K562 (cell line): ENCODE measurements at regions not wholly inside any gene's neighbourhood (a gene's known extent, or its start where the extent isn't known, plus 50 kb on each side); places are given as distances from the start of the nearest gene placed in this dataset.

ENCODE experiments used
- CREM ChIP-seq: IDR thresholded peaks from 2 replicates; pipeline ENCODE4 v1.6.1; 2014; ENCODE audit warnings: antibody characterized with exemption, low read depth
- FOXK2 ChIP-seq, 2 experiments: fragments of 450-650 bp; IDR thresholded peaks in 1 of 2; conservative IDR thresholded peaks in 1 of 2; 2 replicates each; pipeline ENCODE4 v1.6.1; 2016; ENCODE audit warnings: low read depth in 2 of 2, mild to moderate bottlenecking in 1 of 2
- SIN3A ChIP-seq, 2 experiments: fragments of 150-350 bp in 1 of 2; IDR thresholded peaks; 2 replicates each; pipeline ENCODE4 v1.6.1; 2011 to 2016; ENCODE audit warnings: borderline replicate concordance in 2 of 2, low read depth in 2 of 2, low read length in 2 of 2, mild to moderate bottlenecking in 2 of 2, moderate library complexity in 2 of 2; ENCODE audit not compliant: control insufficient read depth in 1 of 2
- ZNF143 ChIP-seq: sonication (generic); formaldehyde crosslinking; IDR thresholded peaks from 2 replicates; pipeline ENCODE4 v1.9.0; 2022; ENCODE audit warnings: mild to moderate bottlenecking, missing genetic modification reagents
- TF ChIP-seq, protein P1 (sequence below): fragments of 200-400 bp; formaldehyde crosslinking; IDR thresholded peaks from 2 replicates; pipeline ENCODE4 v1.6.1; 2017; ENCODE audit warnings: mild to moderate bottlenecking, low read depth, low read length, moderate library complexity
- TF ChIP-seq, protein P2 (sequence below), 2 experiments: fragments of 450-650 bp; conservative IDR thresholded peaks; 2 replicates each; pipeline ENCODE4 v1.6.1; 2017; ENCODE audit warnings: mild to moderate bottlenecking in 2 of 2, moderate library complexity in 2 of 2

DNA sequence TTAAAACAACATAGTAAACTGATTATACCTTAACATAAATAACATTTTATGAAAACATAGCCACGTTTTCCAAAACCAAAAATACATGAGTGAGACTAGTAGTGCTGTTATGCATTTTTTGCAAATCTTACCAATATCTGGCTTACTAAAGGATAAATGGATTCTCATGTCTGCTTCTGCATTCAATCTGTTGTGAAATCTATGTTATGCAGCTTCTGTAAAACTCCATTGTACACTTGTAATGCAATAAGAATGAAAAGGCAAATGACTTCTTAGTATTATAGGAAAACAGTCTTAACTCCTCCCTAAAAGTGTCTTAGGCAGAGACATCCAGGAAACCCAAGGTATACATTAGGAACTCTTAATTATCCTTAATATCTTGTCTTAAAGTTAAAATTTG lies 330.9 kb upstream of the THBS1 start (continued):
- TF ChIP-seq, protein P1, sequence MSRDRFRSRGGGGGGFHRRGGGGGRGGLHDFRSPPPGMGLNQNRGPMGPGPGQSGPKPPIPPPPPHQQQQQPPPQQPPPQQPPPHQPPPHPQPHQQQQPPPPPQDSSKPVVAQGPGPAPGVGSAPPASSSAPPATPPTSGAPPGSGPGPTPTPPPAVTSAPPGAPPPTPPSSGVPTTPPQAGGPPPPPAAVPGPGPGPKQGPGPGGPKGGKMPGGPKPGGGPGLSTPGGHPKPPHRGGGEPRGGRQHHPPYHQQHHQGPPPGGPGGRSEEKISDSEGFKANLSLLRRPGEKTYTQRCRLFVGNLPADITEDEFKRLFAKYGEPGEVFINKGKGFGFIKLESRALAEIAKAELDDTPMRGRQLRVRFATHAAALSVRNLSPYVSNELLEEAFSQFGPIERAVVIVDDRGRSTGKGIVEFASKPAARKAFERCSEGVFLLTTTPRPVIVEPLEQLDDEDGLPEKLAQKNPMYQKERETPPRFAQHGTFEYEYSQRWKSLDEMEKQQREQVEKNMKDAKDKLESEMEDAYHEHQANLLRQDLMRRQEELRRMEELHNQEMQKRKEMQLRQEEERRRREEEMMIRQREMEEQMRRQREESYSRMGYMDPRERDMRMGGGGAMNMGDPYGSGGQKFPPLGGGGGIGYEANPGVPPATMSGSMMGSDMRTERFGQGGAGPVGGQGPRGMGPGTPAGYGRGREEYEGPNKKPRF, result no peak
- TF ChIP-seq, protein P2, sequence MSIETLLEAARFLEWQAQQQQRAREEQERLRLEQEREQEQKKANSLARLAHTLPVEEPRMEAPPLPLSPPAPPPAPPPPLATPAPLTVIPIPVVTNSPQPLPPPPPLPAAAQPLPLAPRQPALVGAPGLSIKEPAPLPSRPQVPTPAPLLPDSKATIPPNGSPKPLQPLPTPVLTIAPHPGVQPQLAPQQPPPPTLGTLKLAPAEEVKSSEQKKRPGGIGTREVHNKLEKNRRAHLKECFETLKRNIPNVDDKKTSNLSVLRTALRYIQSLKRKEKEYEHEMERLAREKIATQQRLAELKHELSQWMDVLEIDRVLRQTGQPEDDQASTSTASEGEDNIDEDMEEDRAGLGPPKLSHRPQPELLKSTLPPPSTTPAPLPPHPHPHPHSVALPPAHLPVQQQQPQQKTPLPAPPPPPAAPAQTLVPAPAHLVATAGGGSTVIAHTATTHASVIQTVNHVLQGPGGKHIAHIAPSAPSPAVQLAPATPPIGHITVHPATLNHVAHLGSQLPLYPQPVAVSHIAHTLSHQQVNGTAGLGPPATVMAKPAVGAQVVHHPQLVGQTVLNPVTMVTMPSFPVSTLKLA (conservative IDR thresholded peaks at IDR 0.05), result no peak
- TF ChIP-seq SIN3A (IDR thresholded peaks at IDR 0.05; ENCODE audit: borderline replicate concordance in 2 of 2, control insufficient read depth in 1 of 2, low read depth in 2 of 2, low read length in 2 of 2) (no peak), CREM (no peak), FOXK2 (conservative IDR thresholded peaks at IDR 0.05 in 1 of 2, IDR thresholded peaks at IDR 0.05 in 1 of 2; ENCODE audit: low read depth in 2 of 2) (no peak), ZNF143 (CRISPR knock-in tag) (no peak)
